HepG2 (cell line): ENCODE measurements at regions not wholly inside any gene's neighbourhood (a gene's known extent, or its start where the extent isn't known, plus 50 kb on each side); places are given as distances from the start of the nearest gene placed in this dataset.
A peak's percentile ranks its signal among the peaks of the same experiment; 100 is the strongest.

Experiments used
- ATAC-seq: fragments of 200-7000 bp; cut with Tn5 transposase; 3 replicates; pipeline ENCODE4 v1.9.1; 2020; ENCODE audit warnings: mild to moderate bottlenecking, moderate library complexity
- BruUV-seq: library from RNA; stranded (reverse); fragments of 400-500 nt; replicated peaks from 2 replicates; lab custom pipeline; 2021; lab: Mats Ljungman, UMichigan
- CTCF ChIA-PET: fragments of 300-600 bp; formaldehyde crosslinking; extraction: SDS; loops from one replicate; lab custom pipeline; 2021; ENCODE audit warnings: low total read pairs, inconsistent platforms, low intra/inter-chr PET ratio; lab: Yijun Ruan, JAX
- POLR2A ChIA-PET: fragments of 350-600 bp; sonication (Branson Sonifier 250); formaldehyde crosslinking; loops from one replicate; lab custom pipeline; 2020; ENCODE audit warnings: antibody characterized with exemption, inconsistent platforms; lab: Yijun Ruan, JAX
- DNase-seq: peaks from one replicate; pipeline ENCODE4 v3.0.0-alpha.2; 2015; ENCODE audit warnings: low spot score
- FAIRE-seq: peaks from 3 replicates; lab custom pipeline; 2011; peaks lifted over from hg19 to GRCh38; lab: Jason Lieb, UNC
- H2AFZ ChIP-seq: one replicate; pipeline ENCODE4 v1.6.1; 2011; ENCODE audit warnings: low read length, inconsistent platforms
- H3K27ac ChIP-seq: fragments of 300-600 bp; 3 replicates; pipeline ENCODE4 v1.8.0; 2011; ENCODE audit warnings: mixed run types, mild to moderate bottlenecking, mixed read lengths, low read length, inconsistent platforms; ENCODE audit not compliant: insufficient read depth; ENCODE audit errors: extremely low read length
- H3K27me3 ChIP-seq, 2 experiments: fragments of 200-600 bp in 1 of 2; 2 replicates in 1 of 2; 3 replicates in 1 of 2; pipeline versions ENCODE4 v1.6.0 to v1.8.0; 2011; ENCODE audit warnings: low read length in 2 of 2, mild to moderate bottlenecking in 2 of 2, moderate library complexity in 2 of 2, inconsistent platforms in 1 of 2; ENCODE audit not compliant: insufficient read depth in 2 of 2, control insufficient read depth in 1 of 2
- H3K36me3 ChIP-seq, 2 experiments: fragments of 200-600 bp in 1 of 2; replicated peaks in 1 of 2; 2 replicates in 1 of 2; 3 replicates in 1 of 2; pipeline versions ENCODE4 v1.5.1 to v1.8.0; 2011; ENCODE audit warnings: low read length in 2 of 2, inconsistent platforms in 1 of 2; ENCODE audit not compliant: insufficient read depth in 2 of 2, control insufficient read depth in 1 of 2
- H3K4me1 ChIP-seq: 2 replicates; pipeline ENCODE4 v1.5.1; 2012; ENCODE audit warnings: low read length, inconsistent platforms; ENCODE audit not compliant: insufficient read depth
- H3K4me2 ChIP-seq: 2 replicates; pipeline ENCODE4 v1.6.0; 2011; ENCODE audit warnings: low read depth, low read length, inconsistent platforms
- H3K4me3 ChIP-seq, 3 experiments: fragments of 200-600 bp in 1 of 3; sonication (generic), shearing (Covaris generic) in 1 of 3; replicated peaks in 1 of 3; 2 replicates each; pipeline ENCODE4 v1.5.1; 2011 to 2016; ENCODE audit warnings: low read length in 3 of 3, inconsistent platforms in 2 of 3, low read depth in 2 of 3, mild to moderate bottlenecking in 2 of 3, control low read depth in 1 of 3, mixed read lengths in 1 of 3; ENCODE audit not compliant: insufficient read depth in 1 of 3
- H3K79me2 ChIP-seq: one replicate; pipeline ENCODE4 v1.6.1; 2011; ENCODE audit warnings: low read length, inconsistent platforms; ENCODE audit not compliant: insufficient read depth
- H3K9ac ChIP-seq: 2 replicates; pipeline ENCODE4 v1.6.0; 2011; ENCODE audit warnings: mild to moderate bottlenecking, low read depth, low read length, inconsistent platforms; ENCODE audit not compliant: insufficient read depth
- H3K9me3 ChIP-seq: 2 replicates; pipeline ENCODE4 v1.5.1; 2012; ENCODE audit warnings: mild to moderate bottlenecking, low read length
- H4K20me1 ChIP-seq: 2 replicates; pipeline ENCODE4 v1.6.0; 2011; ENCODE audit warnings: inconsistent platforms, mild to moderate bottlenecking, low read length, moderate library complexity; ENCODE audit not compliant: insufficient read depth
- FIP1L1 ChIP-seq: fragments of 200-400 bp; formaldehyde crosslinking; IDR thresholded peaks from 2 replicates; pipeline ENCODE4 v1.6.1; 2018; ENCODE audit warnings: low read depth, mild to moderate bottlenecking, low read length, moderate library complexity, borderline replicate concordance; ENCODE audit not compliant: insufficient read depth
- HNF4G ChIP-seq, 2 experiments: sonication (generic) in 1 of 2; formaldehyde crosslinking in 1 of 2; IDR thresholded peaks; 2 replicates each; pipeline versions ENCODE4 v1.4.0 to v1.6.1; 2011 to 2020; ENCODE audit warnings: borderline replicate concordance in 2 of 2, low read depth in 2 of 2, mild to moderate bottlenecking in 2 of 2, low read length in 1 of 2, missing genetic modification reagents in 1 of 2, moderate library complexity in 1 of 2
- HNRNPUL1 ChIP-seq: fragments of 200-400 bp; formaldehyde crosslinking; IDR thresholded peaks from 2 replicates; pipeline ENCODE4 v1.6.1; 2017; ENCODE audit warnings: low read depth, mild to moderate bottlenecking, low read length, moderate library complexity
- KDM5A ChIP-seq: fragments of 200-600 bp; sonication (generic); IDR thresholded peaks from 2 replicates; pipeline ENCODE4 v1.7.0; 2018; ENCODE audit warnings: antibody characterized with exemption, mild to moderate bottlenecking, low read length, borderline replicate concordance
- MED8 ChIP-seq: sonication (generic); formaldehyde crosslinking; IDR thresholded peaks from 2 replicates; pipeline ENCODE4 v1.8.1; 2023; ENCODE audit warnings: mild to moderate bottlenecking, missing genetic modification reagents; ENCODE audit not compliant: insufficient replicate concordance
- MYC ChIP-seq: sonication (generic); formaldehyde crosslinking; IDR thresholded peaks from 2 replicates; pipeline ENCODE4 v1.9.0; 2021; ENCODE audit warnings: missing genetic modification reagents, borderline replicate concordance
- NPAS2 ChIP-seq: sonication (generic); formaldehyde crosslinking; IDR thresholded peaks from 2 replicates; pipeline ENCODE4 v1.8.0; 2022; ENCODE audit warnings: mild to moderate bottlenecking, missing genetic modification reagents, borderline replicate concordance
- SKIL ChIP-seq: sonication (generic); formaldehyde crosslinking; IDR thresholded peaks from 2 replicates; pipeline ENCODE4 v1.8.0; 2022; ENCODE audit warnings: missing genetic modification reagents, mild to moderate bottlenecking, moderate library complexity, borderline replicate concordance
- SSRP1 ChIP-seq: IDR thresholded peaks from 2 replicates; pipeline ENCODE4 v1.6.1; 2016; ENCODE audit warnings: control low read depth
- SYNCRIP ChIP-seq: fragments of 200-400 bp; formaldehyde crosslinking; IDR thresholded peaks from 2 replicates; pipeline ENCODE4 v1.6.1; 2018; ENCODE audit warnings: mild to moderate bottlenecking, low read depth, low read length; ENCODE audit not compliant: insufficient read depth
- THAP11 ChIP-seq: IDR thresholded peaks from 2 replicates; pipeline ENCODE4 v1.6.1; 2016; ENCODE audit warnings: missing biosample characterization, missing genetic modification reagents
- XRCC5 ChIP-seq: fragments of 200-400 bp; formaldehyde crosslinking; optimal IDR thresholded peaks from 2 replicates; pipeline ENCODE3; 2017; ENCODE audit warnings: mild to moderate bottlenecking, low read length
- ZNF274 ChIP-seq: sonication (generic); formaldehyde crosslinking; IDR thresholded peaks from 2 replicates; pipeline ENCODE4 v1.5.1; 2020; ENCODE audit warnings: mild to moderate bottlenecking, missing genetic modification reagents
- ZNF282 ChIP-seq: fragments of 450-650 bp; IDR thresholded peaks from 2 replicates; pipeline ENCODE4 v1.6.1; 2018; ENCODE audit not compliant: partially characterized antibody
- ZNF484 ChIP-seq: sonication (generic); formaldehyde crosslinking; IDR thresholded peaks from 2 replicates; pipeline ENCODE4 v1.5.1; 2020; ENCODE audit warnings: mild to moderate bottlenecking, low read depth, missing genetic modification reagents, borderline replicate concordance
- ZNF563 ChIP-seq: sonication (generic); formaldehyde crosslinking; IDR thresholded peaks from 2 replicates; pipeline ENCODE4 v1.8.0; 2022; ENCODE audit warnings: mild to moderate bottlenecking, moderate library complexity, missing genetic modification reagents
- ZNF792 ChIP-seq: IDR thresholded peaks from 2 replicates; pipeline ENCODE4 v1.6.1; 2016
- WGBS: methylation state at CpG from one replicate; pipeline ENCODE4 v1.1.6; 2017; ENCODE audit warnings: low lambda C conversion rate; 5-methylcytosine and 5-hydroxymethylcytosine counted together
- in situ Hi-C: cut with HindIII; loops from 2 replicates; pipeline ENCODE4 v1.10.0; 2017; ENCODE audit warnings: low pct_unique_long_range_greater_than_20kb; ENCODE audit not compliant: extremely low pct_ligation_motif_present
- intact Hi-C: fragments of 100-400 bp; cut with micrococcal nuclease; formaldehyde crosslinking; loops from one replicate; pipeline ENCODE4 v1.10.0; 2022; ENCODE audit not compliant: unreplicated experiment
- TF ChIP-seq, protein P1 (sequence below): IDR thresholded peaks from 2 replicates; pipeline ENCODE4 v1.6.1; 2016; ENCODE audit warnings: low read depth, control low read depth

- Histone ChIP-seq H3K9ac (no peak overlapping the region), H3K79me2 (no peaks in the 10 kb centered on the region), H3K9me3 (no peaks in the 10 kb centered on the region), H3K27me3 (peaks cover 0 to 12% of the 10 kb centered on the region in 2 experiments; a peak in 2 of 5 replicates), H2AFZ (no peak overlapping the region), H3K4me3 (no peak overlapping the region), H3K4me2 (peak overlapping the region; percentile 25; the same call in 1 of the 2 replicates), H3K4me1 (peaks cover 32% of the 10 kb centered on the region), H3K36me3 (no peaks in the 10 kb centered on the region), H4K20me1 (no peaks in the 10 kb centered on the region), H3K27ac (no peak overlapping the region)
- ChIA-PET CTCF (no interaction called here), POLR2A (interaction anchor here (0.8 kb wide), 1 partner anchor 180 kb away, joined by 3 read pairs; the partner anchor contains the start of gene ITGA6)
- 56% methylated on average over 6 of the region's 6 CpGs for WGBS
- TF ChIP-seq MED8 (CRISPR knock-in tag) (no peak), ZNF792 (CRISPR knock-in tag) (no peak), NPAS2 (CRISPR knock-in tag) (no peak), ZNF484 (CRISPR knock-in tag) (no peak), THAP11 (CRISPR knock-in tag) (no peak), FIP1L1 (no peak), HNF4G (IDR thresholded peaks at IDR 0.05; ENCODE audit: borderline replicate concordance, low read depth, low read length) (no peak), HNF4G (CRISPR knock-in tag; IDR thresholded peaks at IDR 0.05; ENCODE audit: borderline replicate concordance, low read depth) (no peak), SSRP1 (CRISPR knock-in tag) (no peak), ZNF563 (CRISPR knock-in tag) (no peak), MYC (CRISPR knock-in tag) (no peak), SKIL (no peak), ZNF274 (no peak), KDM5A (no peak), ZNF282 (no peak), SYNCRIP (no peak), XRCC5 (no peak), HNRNPUL1 (no peak)
- TF ChIP-seq, protein P1, sequence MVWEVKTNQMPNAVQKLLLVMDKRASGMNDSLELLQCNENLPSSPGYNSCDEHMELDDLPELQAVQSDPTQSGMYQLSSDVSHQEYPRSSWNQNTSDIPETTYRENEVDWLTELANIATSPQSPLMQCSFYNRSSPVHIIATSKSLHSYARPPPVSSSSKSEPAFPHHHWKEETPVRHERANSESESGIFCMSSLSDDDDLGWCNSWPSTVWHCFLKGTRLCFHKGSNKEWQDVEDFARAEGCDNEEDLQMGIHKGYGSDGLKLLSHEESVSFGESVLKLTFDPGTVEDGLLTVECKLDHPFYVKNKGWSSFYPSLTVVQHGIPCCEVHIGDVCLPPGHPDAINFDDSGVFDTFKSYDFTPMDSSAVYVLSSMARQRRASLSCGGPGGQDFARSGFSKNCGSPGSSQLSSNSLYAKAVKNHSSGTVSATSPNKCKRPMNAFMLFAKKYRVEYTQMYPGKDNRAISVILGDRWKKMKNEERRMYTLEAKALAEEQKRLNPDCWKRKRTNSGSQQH: no peak
- ATAC-seq (no peak; the same call in 2 of the 3 replicates), FAIRE-seq (no peak), DNase-seq (peak; percentile 29)
- in situ Hi-C loops: no loop called here
- no TSS peak for BruUV-seq
- intact Hi-C loops: no loop called here
Measured at GRCh38 chr2:172247203-172247602, 144.5 kb upstream of the DLX2 start.
